Tibial nerve (tissue), 4 donors: ENCODE measurements at regions not wholly inside any gene's neighbourhood (a gene's known extent, or its start where the extent isn't known, plus 50 kb on each side); places are given as distances from the start of the nearest gene placed in this dataset.

Source experiments
- EP300 ChIP-seq, 2 donors: sonication (generic); formaldehyde crosslinking; IDR thresholded peaks; one replicate each; pipeline ENCODE4 v1.6.1; 2017; ENCODE audit warnings: antibody characterized with exemption in 2 of 2, mild to moderate bottlenecking in 1 of 2
- TF ChIP-seq, protein P1 (sequence below), 5 experiments: fragments of 200-600 bp in 3 of 5; fragments of 450-650 bp in 2 of 5; sonication (generic) in 3 of 5; IDR thresholded peaks; one replicate each; pipeline ENCODE4 v1.5.1; 2016 to 2019; ENCODE audit warnings: antibody characterized with exemption in 5 of 5, mild to moderate bottlenecking in 3 of 5, moderate library complexity in 2 of 5

DNA sequence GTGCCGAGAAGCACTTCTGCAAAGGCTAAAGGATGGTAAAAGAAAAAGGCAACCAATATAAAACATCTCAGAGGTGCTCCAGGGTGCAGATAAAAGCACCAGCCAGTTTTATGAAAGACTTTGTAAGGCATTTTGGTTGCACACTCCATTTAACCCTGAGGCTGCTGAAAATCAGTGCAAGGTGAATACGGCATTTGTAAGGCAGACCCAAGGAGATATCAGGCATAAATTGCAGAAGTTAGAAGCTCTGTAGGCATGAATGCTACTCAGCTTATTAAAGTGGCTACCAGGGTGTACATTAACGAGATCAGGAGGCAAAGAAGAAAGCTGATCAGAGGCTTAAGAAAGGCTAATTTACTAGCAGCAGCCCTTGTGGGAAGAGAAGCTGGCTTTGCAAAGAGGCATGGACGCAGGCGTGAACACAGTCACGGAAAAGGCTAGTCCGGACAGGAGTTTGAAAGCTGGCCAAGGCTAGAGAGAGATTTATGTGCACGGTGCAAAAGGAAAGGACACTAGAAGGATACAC lies 99.6 kb downstream of the ZNF429 start:
- TF ChIP-seq, protein P1, sequence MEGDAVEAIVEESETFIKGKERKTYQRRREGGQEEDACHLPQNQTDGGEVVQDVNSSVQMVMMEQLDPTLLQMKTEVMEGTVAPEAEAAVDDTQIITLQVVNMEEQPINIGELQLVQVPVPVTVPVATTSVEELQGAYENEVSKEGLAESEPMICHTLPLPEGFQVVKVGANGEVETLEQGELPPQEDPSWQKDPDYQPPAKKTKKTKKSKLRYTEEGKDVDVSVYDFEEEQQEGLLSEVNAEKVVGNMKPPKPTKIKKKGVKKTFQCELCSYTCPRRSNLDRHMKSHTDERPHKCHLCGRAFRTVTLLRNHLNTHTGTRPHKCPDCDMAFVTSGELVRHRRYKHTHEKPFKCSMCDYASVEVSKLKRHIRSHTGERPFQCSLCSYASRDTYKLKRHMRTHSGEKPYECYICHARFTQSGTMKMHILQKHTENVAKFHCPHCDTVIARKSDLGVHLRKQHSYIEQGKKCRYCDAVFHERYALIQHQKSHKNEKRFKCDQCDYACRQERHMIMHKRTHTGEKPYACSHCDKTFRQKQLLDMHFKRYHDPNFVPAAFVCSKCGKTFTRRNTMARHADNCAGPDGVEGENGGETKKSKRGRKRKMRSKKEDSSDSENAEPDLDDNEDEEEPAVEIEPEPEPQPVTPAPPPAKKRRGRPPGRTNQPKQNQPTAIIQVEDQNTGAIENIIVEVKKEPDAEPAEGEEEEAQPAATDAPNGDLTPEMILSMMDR (IDR thresholded peaks at IDR 0.05) = no peak
- TF ChIP-seq EP300 (IDR thresholded peaks at IDR 0.05) = no peak
